Nucleus accumbens (tissue), 56 donors: ENCODE measurements at regions not wholly inside any gene's neighbourhood (a gene's known extent, or its start where the extent isn't known, plus 50 kb on each side); places are given as distances from the start of the nearest gene placed in this dataset.

ENCODE experiments used
- DNase-seq, 56 donors: peaks; one replicate each; lab custom pipeline; 2025; lab: John Stamatoyannopoulos, UW

DNA sequence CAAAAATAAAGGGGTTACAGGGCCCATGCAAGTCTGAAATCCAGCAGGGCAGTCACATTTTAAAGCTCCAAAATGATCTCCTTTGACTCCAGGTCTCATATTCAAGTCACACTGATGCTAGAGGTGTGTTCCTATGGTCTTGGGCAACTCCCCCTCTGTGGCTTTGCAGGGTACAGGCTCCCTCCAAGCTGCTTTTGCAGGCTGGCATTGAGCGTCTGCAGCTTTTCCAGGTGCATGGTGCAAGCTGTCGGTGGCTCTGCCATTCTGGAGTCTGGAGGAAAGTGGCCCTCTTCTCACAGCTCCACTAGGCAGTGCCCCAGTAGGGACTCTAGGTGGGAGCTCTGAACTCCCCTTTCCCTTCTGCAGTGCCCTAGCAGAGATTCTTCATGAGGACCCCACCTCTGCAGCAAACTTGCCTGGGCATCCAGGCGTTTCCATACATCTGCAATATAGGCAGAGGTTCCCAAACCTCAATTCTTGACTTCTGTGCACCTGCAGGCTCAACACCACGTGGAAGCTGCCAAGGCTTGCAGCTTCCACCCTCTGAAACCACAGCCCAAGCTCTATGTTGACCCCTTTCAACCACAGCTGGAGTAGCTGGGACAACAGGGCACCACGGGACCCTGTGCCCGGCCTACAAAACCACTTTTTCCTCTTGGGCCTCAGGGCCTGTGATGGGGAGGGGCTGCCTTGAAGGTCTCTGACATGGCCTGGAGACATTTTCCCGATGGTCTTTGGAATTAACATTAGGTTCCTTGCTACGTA lies 80.1 kb upstream of the PLSCR5 start:
- DNase-seq = no peak

DNA sequence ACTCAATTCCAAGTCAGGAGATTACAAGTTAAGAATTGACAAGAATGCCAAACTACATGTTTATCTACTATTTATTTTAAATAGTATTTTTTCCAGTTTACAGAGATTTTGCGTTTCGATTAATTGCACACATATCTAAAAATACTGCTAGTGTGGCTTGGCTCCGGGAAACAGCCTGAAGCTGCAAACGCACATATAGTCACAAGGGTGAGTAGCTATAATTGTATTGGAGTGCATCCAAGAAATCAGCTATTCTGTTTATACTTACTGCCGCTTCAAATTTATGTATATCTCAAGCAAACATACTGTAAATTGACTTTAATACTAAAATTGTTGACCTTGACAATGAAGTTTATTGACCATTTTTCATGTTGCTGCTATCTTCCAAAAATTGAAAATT lies 77.0 kb upstream of the PLSCR5 start:
- no peak for DNase-seq

DNA sequence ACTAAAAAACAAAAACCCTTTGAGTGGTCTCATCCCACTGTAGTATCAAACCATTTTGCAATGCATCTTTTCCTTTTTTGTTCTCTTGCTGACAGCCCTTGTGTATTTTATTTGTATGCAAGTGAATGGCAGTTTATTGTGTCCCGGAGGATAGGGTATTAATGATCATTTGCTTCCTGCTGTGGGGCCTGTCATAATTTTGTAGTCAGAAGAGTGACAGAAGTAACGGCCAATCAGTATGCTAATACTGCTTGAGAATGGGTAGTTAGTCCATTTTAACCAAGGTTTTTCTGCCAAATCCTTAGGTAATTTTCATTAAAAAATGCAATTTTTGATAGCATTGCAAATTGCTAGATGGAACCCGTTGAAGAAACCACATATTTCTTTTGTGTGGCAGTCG lies 75.5 kb upstream of the PLSCR5 start:
- DNase-seq = no peak

DNA sequence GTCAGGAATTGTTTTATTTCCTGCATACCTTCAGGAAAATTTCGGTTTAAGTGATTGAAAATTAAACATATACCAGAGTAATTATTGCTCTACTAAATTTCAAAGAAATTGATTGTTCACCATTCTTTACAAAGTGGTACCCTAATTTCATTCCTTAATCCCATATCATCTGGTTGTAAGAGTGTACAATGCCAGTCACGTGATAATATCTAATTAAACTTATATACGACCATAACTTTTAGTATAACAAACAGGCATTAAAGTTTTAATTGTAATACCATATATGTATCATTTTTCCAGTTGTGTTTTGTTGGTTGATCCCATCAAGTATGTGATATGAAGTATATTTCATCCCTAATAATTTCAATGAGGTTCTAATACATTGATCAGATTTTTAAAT lies 74.8 kb upstream of the PLSCR5 start:
- no peak for DNase-seq

DNA sequence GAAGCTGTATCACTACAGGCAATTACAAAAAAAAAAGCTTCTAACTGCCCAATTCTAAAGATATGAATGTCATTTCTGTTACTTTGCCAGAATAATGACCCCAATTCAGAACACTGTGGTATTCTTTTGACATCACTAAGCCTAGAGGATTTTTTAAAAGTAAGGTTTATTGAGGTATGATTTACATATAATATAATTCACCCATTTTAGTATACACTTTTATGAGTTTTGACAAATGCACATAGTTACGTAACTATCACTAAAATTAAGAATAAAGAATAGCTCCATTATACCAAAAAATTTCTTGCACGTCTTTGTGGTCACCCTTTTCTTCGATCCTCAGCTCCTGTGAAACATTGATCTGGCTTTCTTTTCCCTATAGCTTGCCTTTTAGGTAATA lies 74.0 kb upstream of the PLSCR5 start:
- no peak for DNase-seq

DNA sequence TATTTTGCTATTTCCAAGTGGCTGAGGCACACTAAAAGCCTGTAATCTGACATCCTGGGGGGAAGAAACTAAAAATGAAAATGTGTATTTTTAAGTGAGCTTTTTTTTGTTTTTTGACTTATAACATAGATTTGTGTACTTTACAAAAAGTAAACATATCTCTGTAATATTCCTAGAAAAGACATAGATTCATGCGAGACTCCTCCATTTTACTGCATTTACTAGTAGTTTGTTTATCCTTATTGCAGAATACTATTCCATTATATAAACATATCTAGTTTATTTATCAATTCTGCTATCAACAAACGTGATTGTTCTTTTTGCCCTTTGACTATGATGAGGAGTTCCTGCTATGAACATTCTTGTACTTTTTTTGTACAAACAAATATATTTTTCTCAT lies 67.8 kb upstream of the PLSCR5 start:
- DNase-seq = no peak

DNA sequence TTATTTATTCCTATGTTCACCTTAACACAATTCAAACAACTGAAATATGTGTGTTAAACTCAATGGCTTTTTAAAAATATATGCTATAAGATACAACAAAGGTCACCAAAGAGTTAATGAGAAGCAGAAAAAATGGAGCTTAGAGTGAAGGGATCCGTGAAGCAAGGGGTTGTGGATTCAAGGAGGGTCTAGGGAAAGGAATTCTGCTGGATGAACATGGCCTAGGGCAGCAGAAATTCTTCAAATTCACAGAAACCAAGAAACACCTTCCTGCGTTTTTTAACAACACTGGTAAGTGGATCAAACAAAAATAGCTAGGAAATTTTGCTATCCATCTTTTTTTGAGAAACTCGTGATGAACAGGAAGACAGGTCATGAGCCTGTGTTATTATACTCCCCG lies 59.3 kb upstream of the PLSCR5 start:
- DNase-seq = no peak

DNA sequence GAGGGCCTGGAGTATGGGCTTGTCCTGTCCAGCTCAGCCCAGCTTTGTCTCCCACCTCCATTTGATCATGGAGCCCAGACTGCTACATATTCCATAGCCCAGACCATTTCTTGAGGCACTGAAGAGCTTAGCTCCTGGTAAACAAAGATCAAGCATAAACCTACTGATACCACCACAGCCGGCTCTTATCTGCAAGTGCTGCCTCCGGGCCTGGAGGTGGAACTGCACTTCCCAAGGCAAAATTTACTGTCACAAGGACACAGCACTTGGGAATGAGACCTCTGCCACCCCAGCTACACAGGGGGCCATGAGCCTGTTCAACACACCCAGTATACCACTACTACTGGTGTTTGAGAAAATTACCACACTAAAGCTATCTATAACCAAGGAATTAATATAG lies 53.7 kb upstream of the PLSCR5 start:
- no peak for DNase-seq

DNA sequence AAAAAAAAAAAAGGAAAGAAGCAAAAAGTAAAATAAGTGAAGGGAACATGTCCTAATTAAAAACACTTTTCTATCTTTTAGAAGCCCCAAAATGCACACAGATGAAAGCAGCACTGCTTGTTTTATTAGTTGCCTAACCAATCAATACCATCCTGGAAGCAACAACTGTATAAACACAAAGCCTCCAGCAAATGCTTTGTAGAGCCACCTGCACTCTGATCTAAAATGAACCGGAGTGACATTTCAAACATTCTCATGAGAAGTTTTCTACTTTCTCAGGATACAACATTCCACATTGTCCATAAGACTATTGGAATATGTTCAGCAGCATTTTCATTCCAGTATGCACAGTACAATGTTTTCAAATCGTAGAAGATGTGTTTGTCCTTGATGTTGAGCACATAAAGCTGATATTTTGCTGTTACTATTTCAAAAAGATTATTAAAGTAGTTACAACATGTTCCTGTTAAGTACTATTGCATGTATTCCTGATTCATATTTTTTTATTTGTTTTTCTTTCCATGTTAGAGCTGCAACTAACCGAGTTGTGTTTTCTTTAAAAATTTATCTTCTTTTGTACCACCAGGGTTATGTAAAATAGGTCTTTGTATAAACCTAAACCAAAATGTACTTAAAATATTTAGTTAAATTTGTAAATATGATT lies 50.3 kb upstream of the PLSCR5 start:
- DNase-seq = no peak
